H1 (cell line): ENCODE measurements at regions not wholly inside any gene's neighbourhood (a gene's known extent, or its start where the extent isn't known, plus 50 kb on each side); places are given as distances from the start of the nearest gene placed in this dataset.

Experiments used
- CTCF ChIA-PET: fragments of 300-600 bp; sonication (Branson Sonifier 250); formaldehyde crosslinking; loops from one replicate; lab custom pipeline; 2021; ENCODE audit not compliant: partially characterized antibody; lab: Charles Lee
- POLR2A ChIA-PET: fragments of 300-600 bp; sonication (Branson Sonifier 250); formaldehyde crosslinking; loops from one replicate; lab custom pipeline; 2021; ENCODE audit warnings: inconsistent platforms; ENCODE audit not compliant: partially characterized antibody; lab: Charles Lee
- DNase-seq, 2 experiments: peaks; one replicate each; pipeline versions ENCODE4 v3.0.0 to v3.0.0-alpha.2; 2010 to 2022; ENCODE audit warnings: low spot score in 2 of 2, low read depth in 1 of 2, mixed read lengths in 1 of 2
- FAIRE-seq: peaks from 2 replicates; lab custom pipeline; 2011; peaks lifted over from hg19 to GRCh38; lab: Jason Lieb, UNC
- H2AFZ ChIP-seq: 2 replicates; pipeline ENCODE4 v1.8.1; 2012; ENCODE audit warnings: low read length, inconsistent platforms
- H2AK5ac ChIP-seq: 2 replicates; pipeline ENCODE4 v1.6.1; 2013; ENCODE audit warnings: low read depth, low read length
- H2BK120ac ChIP-seq: replicated peaks from 2 replicates; pipeline ENCODE3; 2013; ENCODE audit warnings: low read depth, low read length, inconsistent platforms
- H2BK12ac ChIP-seq: 2 replicates; pipeline ENCODE4 v1.6.1; 2013; ENCODE audit warnings: low read depth, low read length
- H2BK15ac ChIP-seq: 2 replicates; pipeline ENCODE4 v1.6.1; 2013; ENCODE audit warnings: low read length
- H2BK20ac ChIP-seq: 2 replicates; pipeline ENCODE4 v1.6.1; 2013; ENCODE audit warnings: low read length
- H2BK5ac ChIP-seq: 2 replicates; pipeline ENCODE4 v1.6.1; 2013; ENCODE audit warnings: low read depth, low read length
- H3K14ac ChIP-seq: 2 replicates; pipeline ENCODE4 v1.6.1; 2013; ENCODE audit warnings: inconsistent platforms; ENCODE audit not compliant: insufficient read length
- H3K18ac ChIP-seq: 2 replicates; pipeline ENCODE4 v1.6.1; 2013; ENCODE audit warnings: low read length; ENCODE audit errors: extremely low read depth
- H3K23ac ChIP-seq: 2 replicates; pipeline ENCODE4 v1.6.1; 2013; ENCODE audit warnings: inconsistent platforms; ENCODE audit not compliant: insufficient read length
- H3K23me2 ChIP-seq: 2 replicates; pipeline ENCODE4 v1.6.1; 2013; ENCODE audit warnings: low read depth, low read length
- H3K27ac ChIP-seq: 2 replicates; pipeline ENCODE4 v1.6.1; 2011; ENCODE audit warnings: low read depth, low read length, inconsistent platforms
- H3K27me3 ChIP-seq, 4 experiments: replicated peaks in 1 of 4; 1 replicate in 1 of 4; 2 replicates in 3 of 4; pipeline versions ENCODE4 v1.6.1 to v1.8.1; 2011 to 2013; ENCODE audit warnings: low read length in 3 of 4, mild to moderate bottlenecking in 3 of 4, inconsistent platforms in 2 of 4, mixed read lengths in 2 of 4, moderate library complexity in 1 of 4; ENCODE audit not compliant: control insufficient read depth in 3 of 4, insufficient read depth in 3 of 4; ENCODE audit errors: extremely low read depth in 1 of 4
- H3K36me3 ChIP-seq, 4 experiments: 2 replicates each; pipeline versions ENCODE4 v1.6.1 to v1.8.1; 2011 to 2013; ENCODE audit warnings: mild to moderate bottlenecking in 4 of 4, low read length in 3 of 4, moderate library complexity in 2 of 4, control low read depth in 1 of 4, inconsistent platforms in 1 of 4; ENCODE audit not compliant: insufficient read depth in 4 of 4, control insufficient read depth in 2 of 4
- H3K4ac ChIP-seq: replicated peaks from 2 replicates; pipeline ENCODE3; 2013; ENCODE audit warnings: low read length, low read depth, mixed read lengths, inconsistent platforms; ENCODE audit not compliant: insufficient read length
- H3K4me1 ChIP-seq, 4 experiments: replicated peaks in 1 of 4; 1 replicate in 1 of 4; 2 replicates in 3 of 4; pipeline versions ENCODE4 v1.6.1 to v1.8.1; 2011 to 2013; ENCODE audit warnings: low read length in 3 of 4, inconsistent platforms in 2 of 4, mixed read lengths in 1 of 4; ENCODE audit not compliant: insufficient read depth in 4 of 4, control insufficient read depth in 3 of 4
- H3K4me2 ChIP-seq, 2 experiments: 2 replicates each; pipeline versions ENCODE4 v1.6.1 to v1.8.1; 2011 to 2013; ENCODE audit warnings: low read depth in 2 of 2, low read length in 2 of 2, control low read depth in 1 of 2, inconsistent platforms in 1 of 2, mild to moderate bottlenecking in 1 of 2; ENCODE audit not compliant: insufficient read depth in 1 of 2
- H3K4me3 ChIP-seq, 4 experiments: fragments of 200-600, 300-600 bp in 1 of 4; sonication (generic), shearing (Covaris generic), sonication (Bioruptor Twin) in 1 of 4; 2 replicates each; pipeline versions ENCODE4 v1.5.1 to v1.8.1; 2011 to 2016; ENCODE audit warnings: low read length in 4 of 4, low read depth in 3 of 4, control low read depth in 2 of 4, inconsistent platforms in 2 of 4, mild to moderate bottlenecking in 2 of 4, mixed read lengths in 1 of 4, moderate library complexity in 1 of 4; ENCODE audit not compliant: insufficient read depth in 2 of 4; ENCODE audit errors: extremely low read depth in 1 of 4
- H3K56ac ChIP-seq: replicated peaks from 2 replicates; pipeline ENCODE3; 2013; ENCODE audit warnings: low read depth, mild to moderate bottlenecking, mixed read lengths, low read length, inconsistent platforms; ENCODE audit not compliant: insufficient read length
- H3K79me1 ChIP-seq: 2 replicates; pipeline ENCODE4 v1.6.1; 2013; ENCODE audit warnings: low read depth, low read length, control low read depth
- H3K79me2 ChIP-seq, 2 experiments: 2 replicates each; pipeline versions ENCODE4 v1.6.1 to v1.8.1; 2012 to 2013; ENCODE audit warnings: low read length in 2 of 2, mild to moderate bottlenecking in 2 of 2, inconsistent platforms in 1 of 2; ENCODE audit not compliant: insufficient read depth in 2 of 2, control insufficient read depth in 1 of 2
- H3K9ac ChIP-seq, 4 experiments: replicated peaks in 1 of 4; 1 replicate in 1 of 4; 2 replicates in 3 of 4; pipeline versions ENCODE4 v1.6.1 to v1.8.1; 2011 to 2013; ENCODE audit warnings: low read depth in 3 of 4, low read length in 3 of 4, control low read depth in 2 of 4, mild to moderate bottlenecking in 2 of 4, moderate library complexity in 2 of 4, inconsistent platforms in 1 of 4; ENCODE audit errors: extremely low read depth in 1 of 4
- H3K9me3 ChIP-seq, 2 experiments: 2 replicates each; pipeline versions ENCODE4 v1.6.1 to v1.8.1; 2012 to 2013; ENCODE audit warnings: mild to moderate bottlenecking in 2 of 2, moderate library complexity in 2 of 2, control low read depth in 1 of 2, inconsistent platforms in 1 of 2, low read depth in 1 of 2, low read length in 1 of 2, mixed read lengths in 1 of 2; ENCODE audit not compliant: insufficient read depth in 2 of 2
- H4K20me1 ChIP-seq, 2 experiments: replicated peaks in 1 of 2; 2 replicates each; pipeline versions ENCODE3 to v1.8.1; 2011 to 2013; ENCODE audit warnings: inconsistent platforms in 2 of 2, low read length in 2 of 2, mild to moderate bottlenecking in 1 of 2; ENCODE audit not compliant: insufficient read depth in 2 of 2, control insufficient read depth in 1 of 2
- H4K5ac ChIP-seq: 2 replicates; pipeline ENCODE4 v1.6.1; 2013; ENCODE audit warnings: low read length, low read depth, mixed read lengths, inconsistent platforms; ENCODE audit not compliant: insufficient read length
- H4K8ac ChIP-seq: 2 replicates; pipeline ENCODE4 v1.8.0; 2013; ENCODE audit warnings: mild to moderate bottlenecking, moderate library complexity, low read length, inconsistent platforms; ENCODE audit not compliant: insufficient read depth; ENCODE audit errors: extremely low read depth
- H4K91ac ChIP-seq: replicated peaks from 2 replicates; pipeline ENCODE3; 2013; ENCODE audit warnings: low read length, mixed read lengths, inconsistent platforms; ENCODE audit not compliant: insufficient read length
- KDM1A ChIP-seq: fragments of 200-600, 300-600 bp; sonication (generic); IDR thresholded peaks from 2 replicates; pipeline ENCODE4 v1.7.1; 2016; ENCODE audit warnings: mild to moderate bottlenecking, low read length, borderline replicate concordance
- SP1 ChIP-seq: IDR thresholded peaks from 2 replicates; pipeline ENCODE4 v1.6.1; 2011; ENCODE audit warnings: low read depth, low read length
- WGBS, 2 experiments: shearing (Covaris generic) in 1 of 2; methylation state at CpG; one replicate each; pipeline versions ENCODE4 v1.1.6 to v1.1.7; 2013 to 2015; ENCODE audit warnings: low lambda C conversion rate in 2 of 2, mixed read lengths in 2 of 2, inconsistent platforms in 1 of 2, low coverage in 1 of 2, missing lambda C conversion rate in 1 of 2; ENCODE audit not compliant: insufficient replicate concordance in 2 of 2, insufficient coverage in 1 of 2, insufficient read length in 1 of 2; ENCODE audit errors: extremely low coverage in 1 of 2, missing lambda C conversion rate in 1 of 2; 5-methylcytosine and 5-hydroxymethylcytosine counted together

DNA sequence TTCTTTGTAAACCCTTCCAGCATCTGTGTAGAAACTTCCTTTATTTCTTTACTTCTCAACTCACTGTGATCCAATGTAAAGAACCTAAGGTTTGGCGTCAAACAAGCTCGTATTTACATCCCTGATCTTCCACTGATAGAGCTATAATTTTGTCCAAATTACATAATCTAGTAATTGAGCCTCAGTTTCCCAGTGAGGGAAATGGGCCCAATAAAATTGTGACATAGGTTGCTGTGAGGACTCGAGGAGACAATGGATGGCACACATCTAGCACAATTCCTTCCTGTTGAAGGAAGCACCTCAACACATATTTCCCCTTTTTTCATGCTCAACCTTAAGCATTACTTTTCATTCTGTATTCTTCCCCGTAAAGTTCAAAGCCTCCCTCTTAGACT, 193.3 kb upstream of the BMPER start:
- Histone ChIP-seq H4K8ac (no peak overlapping the region), H3K4me2 (no peak overlapping the region), H3K4me3 (no peak overlapping the region), H3K79me2 (no peaks in the 10 kb centered on the region), H2BK15ac (no peak overlapping the region), H2BK12ac (no peak overlapping the region), H2BK120ac (no peak overlapping the region), H3K4ac (no peak overlapping the region), H3K14ac (no peak overlapping the region), H3K36me3 (no peaks in the 10 kb centered on the region), H3K79me1 (no peaks in the 10 kb centered on the region), H3K18ac (no peak overlapping the region), H2AFZ (no peak overlapping the region), H4K20me1 (no peaks in the 10 kb centered on the region), H2AK5ac (no peak overlapping the region), H3K23me2 (no peaks in the 10 kb centered on the region), H2BK20ac (no peak overlapping the region), H3K27me3 (peaks cover 0 to 2% (median 0%) of the 10 kb centered on the region in 4 experiments; a peak in 1 of 7 replicates), H3K27ac (no peak overlapping the region), H4K91ac (no peak overlapping the region), H2BK5ac (no peak overlapping the region), H3K9ac (no peak overlapping the region), H3K23ac (no peak overlapping the region), H4K5ac (no peak overlapping the region), H3K9me3 (no peaks in the 10 kb centered on the region), H3K4me1 (peaks cover 0 to 11% (median 3%) of the 10 kb centered on the region in 4 experiments; a peak in 3 of 7 replicates), H3K56ac (no peak overlapping the region)
- ChIA-PET POLR2A (interaction anchor here (0.9 kb wide), 1 partner anchor 10 kb away, joined by 3 read pairs; no protein-coding TSS in a partner anchor), CTCF (interaction anchor here (0.9 to 3.1 kb wide), 3 partner anchors 9 to 45 kb away, joined by 4 to 7 read pairs (median 4); no protein-coding TSS in a partner anchor)
- no peak for TF ChIP-seq SP1
- peak; percentile 85 for TF ChIP-seq KDM1A
- WGBS, 2 experiments = 93% methylated on average over 4 of the region's 4 CpGs; no CpG with 5 or more reads in 1 of the 2 experiments
- no peak for DNase-seq
- FAIRE-seq = no peak
